NCI-H82 (cell line): ENCODE measurements at regions not wholly inside any gene's neighbourhood (a gene's known extent, or its start where the extent isn't known, plus 50 kb on each side); places are given as distances from the start of the nearest gene placed in this dataset.

Experiments
- DNase-seq: peaks from one replicate; lab custom pipeline; 2025; lab: John Stamatoyannopoulos, UW

GRCh38 chr7:19209166-19209696 lies 64.0 kb upstream of the FERD3L start:
- no peak for DNase-seq

DNA sequence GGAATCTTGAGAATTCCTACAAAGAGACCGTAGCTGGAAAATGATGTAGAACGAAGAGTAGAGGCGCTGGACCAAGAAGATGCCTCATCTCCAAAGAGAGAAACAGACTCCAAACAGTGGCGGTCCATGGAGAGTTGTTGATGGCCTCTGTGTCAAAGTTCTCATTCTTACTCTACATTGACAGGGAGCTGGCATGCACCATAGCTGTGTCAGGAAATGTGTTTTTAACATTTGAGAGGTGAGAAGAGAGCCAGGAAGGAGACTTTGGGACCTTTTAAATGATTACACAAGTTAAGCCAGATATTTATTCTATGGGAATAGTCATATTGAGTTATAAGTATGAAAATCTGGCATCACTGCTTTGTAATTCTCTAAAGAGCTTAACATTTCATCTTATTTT lies 61.5 kb upstream of the FERD3L start:
- DNase-seq: no peak

DNA sequence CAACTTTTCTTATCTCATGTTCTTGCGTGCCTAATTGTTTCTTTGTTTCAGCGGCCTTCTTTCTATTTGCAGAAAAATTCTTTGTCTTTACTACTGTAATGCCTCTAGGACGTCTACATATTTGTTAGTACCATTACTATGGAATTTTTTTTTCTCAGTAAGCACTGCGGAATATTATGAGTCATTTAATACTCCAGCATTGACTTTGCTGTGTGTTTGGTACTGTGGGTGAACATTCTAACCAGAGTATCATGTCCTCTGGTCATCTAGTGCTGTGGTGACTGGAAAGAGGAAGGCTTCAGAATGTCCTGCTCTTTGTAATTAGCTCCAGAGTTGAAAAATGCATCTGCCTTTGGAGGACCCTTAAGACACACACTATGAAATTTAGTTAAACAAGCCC lies 58.5 kb upstream of the FERD3L start:
- no peak for DNase-seq

DNA sequence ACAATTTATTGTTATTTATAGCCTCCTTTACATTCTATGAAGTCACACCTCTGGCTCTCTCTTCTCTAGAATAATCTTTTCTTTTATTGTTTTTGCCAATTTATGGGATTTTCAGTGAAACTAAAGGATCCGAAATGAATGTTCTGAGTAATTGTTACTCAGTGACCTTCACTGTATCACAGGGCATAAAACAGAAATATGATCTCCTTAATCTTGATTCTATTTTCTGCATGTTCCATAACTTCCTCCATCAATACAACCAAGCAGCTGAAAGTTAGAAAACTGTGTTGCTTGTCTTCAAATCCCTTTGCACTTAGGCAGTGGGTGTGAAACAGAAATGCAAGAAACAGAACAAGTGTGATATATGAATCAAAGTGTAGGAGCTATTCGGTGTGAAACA lies 57.4 kb upstream of the FERD3L start:
- DNase-seq: no peak
